K562 (cell line): ENCODE measurements at regions not wholly inside any gene's neighbourhood (a gene's known extent, or its start where the extent isn't known, plus 50 kb on each side); places are given as distances from the start of the nearest gene placed in this dataset.

ENCODE experiments used
- EHMT2 ChIP-seq: fragments of 450-650 bp; IDR thresholded peaks from 2 replicates; pipeline ENCODE4 v1.6.1; 2018; ENCODE audit warnings: antibody characterized with exemption
- NCOR1 ChIP-seq: fragments of 450-650 bp; IDR thresholded peaks from 2 replicates; pipeline ENCODE4 v1.6.1; 2016; ENCODE audit warnings: mild to moderate bottlenecking, moderate library complexity
- NFIC ChIP-seq: fragments of 450-650 bp; IDR thresholded peaks from 2 replicates; pipeline ENCODE4 v1.6.1; 2017; ENCODE audit warnings: mild to moderate bottlenecking, inconsistent platforms
- TAF1 ChIP-seq: IDR thresholded peaks from 2 replicates; pipeline ENCODE4 v1.6.1; 2011; ENCODE audit warnings: mild to moderate bottlenecking, low read length, moderate library complexity; ENCODE audit not compliant: insufficient read depth, control insufficient read depth, severe bottlenecking; ENCODE audit errors: extremely low read depth
- TEAD1 ChIP-seq, 2 experiments: fragments of 450-650 bp in 1 of 2; sonication (generic) in 1 of 2; formaldehyde crosslinking; IDR thresholded peaks; 2 replicates each; pipeline versions ENCODE4 v1.4.0 to v1.8.0; 2020 to 2022; ENCODE audit warnings: mild to moderate bottlenecking in 2 of 2, missing genetic modification reagents in 1 of 2
- ZNF561 ChIP-seq: fragments of 450-650 bp; formaldehyde crosslinking; conservative IDR thresholded peaks from 2 replicates; pipeline ENCODE4 v1.4.0; 2020; ENCODE audit warnings: mild to moderate bottlenecking, moderate library complexity
- TF ChIP-seq, protein P1 (sequence below), 2 experiments: fragments of 450-650 bp; IDR thresholded peaks; 2 replicates each; pipeline ENCODE4 v1.6.1; 2016; ENCODE audit warnings: mild to moderate bottlenecking in 2 of 2, borderline replicate concordance in 1 of 2, low read depth in 1 of 2, moderate library complexity in 1 of 2
- TF ChIP-seq, protein P2 (sequence below), 3 experiments: IDR thresholded peaks in 2 of 3; conservative IDR thresholded peaks in 1 of 3; 2 replicates each; pipeline ENCODE4 v1.5.1; 2011 to 2012; ENCODE audit warnings: low read length in 3 of 3, mild to moderate bottlenecking in 3 of 3, control low read depth in 2 of 3, improper control_type of control experiment in 1 of 3, inconsistent platforms in 1 of 3, low read depth in 1 of 3, mixed read lengths in 1 of 3, moderate library complexity in 1 of 3; ENCODE audit not compliant: insufficient read depth in 2 of 3

DNA sequence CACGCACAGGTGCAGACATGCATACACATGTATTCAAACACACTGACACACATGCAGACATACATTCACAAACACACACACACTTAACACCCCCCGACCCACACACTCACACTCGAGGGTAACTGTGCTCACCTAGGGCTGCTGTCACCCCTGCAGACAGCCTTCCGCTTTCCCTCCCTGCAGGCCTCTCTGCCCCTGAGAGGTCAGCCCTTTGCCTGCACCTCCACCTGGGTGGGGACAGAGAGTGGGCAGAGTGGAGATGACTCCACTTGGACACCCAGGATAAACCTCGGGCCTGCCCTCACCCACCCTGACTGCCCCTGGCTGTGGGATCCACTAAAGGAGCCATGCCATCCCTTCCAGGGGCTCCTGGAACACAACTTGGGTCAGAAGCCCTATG is 264.3 kb downstream of the PTPRU start:
- TF ChIP-seq TAF1 = no peak
- TF ChIP-seq TEAD1 (CRISPR knock-in tag; IDR thresholded peaks at IDR 0.05) = no peak
- TF ChIP-seq, protein P1, sequence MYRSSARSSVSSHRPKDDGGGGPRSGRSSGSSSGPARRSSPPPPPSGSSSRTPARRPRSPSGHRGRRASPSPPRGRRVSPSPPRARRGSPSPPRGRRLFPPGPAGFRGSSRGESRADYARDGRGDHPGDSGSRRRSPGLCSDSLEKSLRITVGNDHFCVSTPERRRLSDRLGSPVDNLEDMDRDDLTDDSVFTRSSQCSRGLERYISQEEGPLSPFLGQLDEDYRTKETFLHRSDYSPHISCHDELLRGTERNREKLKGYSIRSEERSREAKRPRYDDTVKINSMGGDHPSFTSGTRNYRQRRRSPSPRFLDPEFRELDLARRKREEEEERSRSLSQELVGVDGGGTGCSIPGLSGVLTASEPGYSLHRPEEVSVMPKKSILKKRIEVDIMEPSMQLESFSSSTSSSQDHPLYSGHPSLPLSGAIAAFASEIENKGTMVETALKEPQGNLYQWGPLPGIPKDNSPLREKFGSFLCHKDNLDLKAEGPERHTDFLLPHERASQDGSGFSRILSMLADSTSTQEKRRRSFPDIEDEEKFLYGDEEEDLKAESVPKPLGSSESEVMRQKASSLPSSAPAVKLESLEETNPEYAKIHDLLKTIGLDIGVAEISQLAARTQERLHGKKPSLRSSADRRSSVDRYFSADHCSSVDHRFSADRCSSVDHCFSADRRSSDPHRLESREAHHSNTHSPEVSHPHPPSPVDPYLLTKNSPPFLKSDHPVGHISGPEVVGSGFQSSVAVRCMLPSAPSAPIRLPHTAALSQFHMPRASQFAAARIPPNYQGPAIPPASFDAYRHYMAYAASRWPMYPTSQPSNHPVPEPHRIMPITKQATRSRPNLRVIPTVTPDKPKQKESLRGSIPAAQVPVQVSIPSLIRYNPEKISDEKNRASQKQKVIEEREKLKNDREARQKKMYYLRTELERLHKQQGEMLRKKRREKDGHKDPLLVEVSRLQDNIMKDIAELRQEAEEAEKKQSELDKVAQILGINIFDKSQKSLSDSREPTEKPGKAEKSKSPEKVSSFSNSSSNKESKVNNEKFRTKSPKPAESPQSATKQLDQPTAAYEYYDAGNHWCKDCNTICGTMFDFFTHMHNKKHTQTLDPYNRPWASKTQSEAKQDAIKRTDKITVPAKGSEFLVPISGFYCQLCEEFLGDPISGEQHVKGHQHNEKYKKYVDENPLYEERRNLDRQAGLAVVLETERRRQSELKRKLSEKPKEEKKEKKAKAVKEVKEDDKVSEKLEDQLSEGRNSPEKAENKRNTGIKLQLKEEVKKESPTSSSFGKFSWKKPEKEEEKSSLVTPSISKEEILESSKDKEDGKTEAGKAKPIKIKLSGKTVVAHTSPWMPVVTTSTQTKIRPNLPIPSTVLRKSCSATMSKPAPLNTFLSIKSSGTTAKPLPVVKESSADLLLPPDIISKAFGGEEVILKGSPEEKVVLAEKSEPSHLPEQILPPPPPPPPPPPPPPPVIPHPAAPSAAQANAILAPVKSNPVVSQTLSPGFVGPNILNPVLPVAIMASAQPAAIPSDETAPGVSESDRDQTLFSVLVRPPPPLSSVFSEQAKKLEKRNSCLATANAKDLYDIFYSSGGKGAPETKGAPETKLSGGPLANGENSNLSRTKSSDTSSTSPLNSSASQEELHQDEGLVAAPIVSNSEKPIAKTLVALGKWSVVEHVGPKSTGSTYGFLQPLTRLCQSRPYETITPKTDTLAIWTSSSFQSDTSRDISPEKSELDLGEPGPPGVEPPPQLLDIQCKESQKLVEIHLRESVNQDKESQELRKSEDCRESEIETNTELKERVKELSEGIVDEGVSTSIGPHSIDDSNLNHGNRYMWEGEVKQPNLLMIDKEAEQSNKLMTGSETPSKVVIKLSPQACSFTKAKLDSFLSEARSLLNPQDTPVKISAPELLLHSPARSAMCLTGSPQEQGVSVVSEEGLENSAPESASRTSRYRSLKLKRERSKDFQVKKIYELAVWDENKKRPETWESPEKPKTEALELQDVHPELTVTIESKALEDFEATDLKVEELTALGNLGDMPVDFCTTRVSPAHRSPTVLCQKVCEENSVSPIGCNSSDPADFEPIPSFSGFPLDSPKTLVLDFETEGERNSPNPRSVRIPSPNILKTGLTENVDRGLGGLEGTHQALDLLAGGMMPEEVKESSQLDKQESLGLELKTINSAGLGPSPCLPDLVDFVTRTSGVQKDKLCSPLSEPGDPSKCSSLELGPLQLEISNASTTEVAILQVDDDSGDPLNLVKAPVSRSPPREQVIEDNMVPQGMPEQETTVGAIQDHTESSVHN (IDR thresholded peaks at IDR 0.05; ENCODE audit: borderline replicate concordance in 1 of 2, low read depth in 1 of 2) = no peak
- TF ChIP-seq, protein P2, sequence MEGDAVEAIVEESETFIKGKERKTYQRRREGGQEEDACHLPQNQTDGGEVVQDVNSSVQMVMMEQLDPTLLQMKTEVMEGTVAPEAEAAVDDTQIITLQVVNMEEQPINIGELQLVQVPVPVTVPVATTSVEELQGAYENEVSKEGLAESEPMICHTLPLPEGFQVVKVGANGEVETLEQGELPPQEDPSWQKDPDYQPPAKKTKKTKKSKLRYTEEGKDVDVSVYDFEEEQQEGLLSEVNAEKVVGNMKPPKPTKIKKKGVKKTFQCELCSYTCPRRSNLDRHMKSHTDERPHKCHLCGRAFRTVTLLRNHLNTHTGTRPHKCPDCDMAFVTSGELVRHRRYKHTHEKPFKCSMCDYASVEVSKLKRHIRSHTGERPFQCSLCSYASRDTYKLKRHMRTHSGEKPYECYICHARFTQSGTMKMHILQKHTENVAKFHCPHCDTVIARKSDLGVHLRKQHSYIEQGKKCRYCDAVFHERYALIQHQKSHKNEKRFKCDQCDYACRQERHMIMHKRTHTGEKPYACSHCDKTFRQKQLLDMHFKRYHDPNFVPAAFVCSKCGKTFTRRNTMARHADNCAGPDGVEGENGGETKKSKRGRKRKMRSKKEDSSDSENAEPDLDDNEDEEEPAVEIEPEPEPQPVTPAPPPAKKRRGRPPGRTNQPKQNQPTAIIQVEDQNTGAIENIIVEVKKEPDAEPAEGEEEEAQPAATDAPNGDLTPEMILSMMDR (IDR thresholded peaks at IDR 0.05 in 2 of 3, conservative IDR thresholded peaks at IDR 0.05 in 1 of 3; ENCODE audit: insufficient read depth in 2 of 3, low read depth in 1 of 3, low read length in 3 of 3) = no peak
- TF ChIP-seq EHMT2 = no peak
- TF ChIP-seq ZNF561 = no peak
- TF ChIP-seq NCOR1 = no peak
- TF ChIP-seq NFIC = no peak
